ENCODE measurements at regions not wholly inside any gene's neighbourhood (a gene's known extent, or its start where the extent isn't known, plus 50 kb on each side); places are given as distances from the start of the nearest gene placed in this dataset.
"Not testable (repeated sequence)": the region's sequence is repeated elsewhere in the genome, so short reads cannot be mapped to it uniquely, and the experiment has no call there.

- TF ChIP-seq CREB1 (IDR thresholded peaks at IDR 0.05); GABPA (IDR thresholded peaks at IDR 0.05; ENCODE audit: borderline replicate concordance, insufficient read depth, low read length): not testable (repeated sequence)
Measured at GRCh38 chr9:62745774-62746529, 1556.1 kb downstream of the SPATA31A7 start.

Data from H1 (cell line).